HUES6 (cell line): ENCODE measurements at regions not wholly inside any gene's neighbourhood (a gene's known extent, or its start where the extent isn't known, plus 50 kb on each side); places are given as distances from the start of the nearest gene placed in this dataset.

Source experiments
- H3K27ac ChIP-seq: 2 replicates; pipeline ENCODE4 v1.7.0; 2013; ENCODE audit warnings: low read depth, mild to moderate bottlenecking, low read length, inconsistent platforms
- H3K27me3 ChIP-seq: 2 replicates; pipeline ENCODE4 v1.6.1; 2013; ENCODE audit warnings: low read length; ENCODE audit not compliant: control insufficient read depth, insufficient read depth
- H3K36me3 ChIP-seq: 2 replicates; pipeline ENCODE4 v1.6.1; 2013; ENCODE audit warnings: low read length; ENCODE audit not compliant: control insufficient read depth, insufficient read depth
- H3K4me1 ChIP-seq: 2 replicates; pipeline ENCODE4 v1.6.1; 2013; ENCODE audit warnings: low read length; ENCODE audit not compliant: control insufficient read depth, insufficient read depth
- H3K4me3 ChIP-seq: 2 replicates; pipeline ENCODE4 v1.5.1; 2013; ENCODE audit warnings: low read depth, low read length
- H3K9ac ChIP-seq: one replicate; pipeline ENCODE4 v1.6.1; 2013; ENCODE audit warnings: mild to moderate bottlenecking, low read length
- H3K9me3 ChIP-seq: 2 replicates; pipeline ENCODE4 v1.6.1; 2013; ENCODE audit warnings: low read depth, low read length; ENCODE audit not compliant: control insufficient read depth, insufficient read depth

- H3K9ac ChIP-seq = no peak overlapping the region
- H3K4me1 ChIP-seq = no peaks in the 10 kb centered on the region
- H3K27ac ChIP-seq = no peak overlapping the region
- no peak overlapping the region for H3K4me3 ChIP-seq
- no peaks in the 10 kb centered on the region for H3K36me3 ChIP-seq
- no peaks in the 10 kb centered on the region for H3K27me3 ChIP-seq
- H3K9me3 ChIP-seq = no peaks in the 10 kb centered on the region
These were observed 115.1 kb upstream of the ANKFN1 start for GRCh38 chr17:56038131-56038530.

GRCh38 chr17:56045872-56046271, 107.4 kb upstream of the ANKFN1 start:
- Histone ChIP-seq H3K9ac (no peak overlapping the region), H3K4me1 (no peaks in the 10 kb centered on the region), H3K27ac (no peak overlapping the region), H3K27me3 (no peaks in the 10 kb centered on the region), H3K36me3 (no peaks in the 10 kb centered on the region), H3K4me3 (no peak overlapping the region), H3K9me3 (no peaks in the 10 kb centered on the region)

- Histone ChIP-seq H3K4me3 (no peak overlapping the region), H3K27me3 (no peaks in the 10 kb centered on the region), H3K27ac (no peak overlapping the region), H3K36me3 (no peaks in the 10 kb centered on the region), H3K9me3 (no peaks in the 10 kb centered on the region), H3K9ac (no peak overlapping the region), H3K4me1 (no peaks in the 10 kb centered on the region)
These were observed 105.9 kb upstream of the ANKFN1 start for GRCh38 chr17:56047331-56047730.

GRCh38 chr17:56057869-56058268, 95.4 kb upstream of the ANKFN1 start:
- Histone ChIP-seq H3K4me3 (no peak overlapping the region), H3K9ac (no peak overlapping the region), H3K27me3 (no peaks in the 10 kb centered on the region), H3K27ac (no peak overlapping the region), H3K4me1 (no peaks in the 10 kb centered on the region), H3K36me3 (no peaks in the 10 kb centered on the region), H3K9me3 (peaks cover 4% of the 10 kb centered on the region; the same call in 1 of the 2 replicates)

DNA sequence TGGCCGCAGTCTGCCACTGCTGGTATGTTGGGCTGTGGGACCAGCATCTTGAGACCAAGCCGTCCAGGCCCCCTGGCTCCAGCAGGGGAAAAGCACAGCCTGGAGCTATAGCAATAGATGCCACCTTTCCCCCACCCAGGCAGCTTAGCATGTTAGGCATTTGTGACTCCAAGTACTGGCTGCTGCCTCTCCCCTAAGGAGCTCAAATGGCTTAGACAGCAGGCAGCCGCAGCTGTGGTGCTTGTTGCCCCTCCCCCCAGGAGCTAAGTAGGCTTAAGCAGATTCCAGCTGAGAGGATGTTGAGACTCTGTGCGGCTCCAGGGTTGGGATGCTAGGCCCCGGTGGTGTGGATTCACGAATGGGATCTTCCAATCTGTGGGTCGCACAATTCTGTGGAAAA, 88.8 kb upstream of the ANKFN1 start:
- Histone ChIP-seq H3K27ac (no peak overlapping the region), H3K36me3 (no peaks in the 10 kb centered on the region), H3K4me1 (peaks cover 9% of the 10 kb centered on the region), H3K4me3 (no peak overlapping the region), H3K9ac (no peak overlapping the region), H3K9me3 (peaks cover 15% of the 10 kb centered on the region), H3K27me3 (no peaks in the 10 kb centered on the region)

- H3K4me1 ChIP-seq = no peaks in the 10 kb centered on the region
- no peaks in the 10 kb centered on the region for H3K9me3 ChIP-seq
- H3K4me3 ChIP-seq = no peak overlapping the region
- no peak overlapping the region for H3K9ac ChIP-seq
- no peaks in the 10 kb centered on the region for H3K27me3 ChIP-seq
- H3K36me3 ChIP-seq = no peaks in the 10 kb centered on the region
- H3K27ac ChIP-seq = no peak overlapping the region
These were observed 78.8 kb upstream of the ANKFN1 start for GRCh38 chr17:56074361-56074890.

DNA sequence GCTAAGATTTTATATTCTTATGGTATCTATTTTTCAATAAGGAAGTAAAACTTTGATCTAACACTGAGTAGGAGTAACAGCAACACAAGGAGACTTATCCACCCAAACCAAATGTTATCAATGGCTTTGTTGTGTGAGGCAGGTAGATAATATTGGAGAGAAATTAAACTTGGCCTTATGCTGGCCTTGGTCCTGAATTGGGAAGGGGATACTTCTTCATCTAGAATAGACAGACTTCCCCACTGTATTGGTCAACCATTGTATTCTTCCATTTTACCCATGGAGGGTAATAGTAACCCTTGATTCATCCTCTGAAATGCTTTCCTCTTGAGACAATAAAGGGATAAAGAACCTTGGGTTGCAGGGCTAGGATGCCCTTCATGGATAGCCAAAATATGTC, 76.3 kb upstream of the ANKFN1 start:
- no peak overlapping the region for H3K27ac ChIP-seq
- H3K9me3 ChIP-seq = no peaks in the 10 kb centered on the region
- no peak overlapping the region for H3K9ac ChIP-seq
- no peaks in the 10 kb centered on the region for H3K4me1 ChIP-seq
- H3K4me3 ChIP-seq = no peak overlapping the region
- no peaks in the 10 kb centered on the region for H3K27me3 ChIP-seq
- H3K36me3 ChIP-seq = no peaks in the 10 kb centered on the region

- Histone ChIP-seq H3K27ac (no peak overlapping the region), H3K4me1 (no peaks in the 10 kb centered on the region), H3K27me3 (no peaks in the 10 kb centered on the region), H3K36me3 (no peaks in the 10 kb centered on the region), H3K4me3 (no peak overlapping the region), H3K9me3 (peaks cover 3% of the 10 kb centered on the region; the same call in 1 of the 2 replicates), H3K9ac (no peak overlapping the region)
These were observed 69.8 kb upstream of the ANKFN1 start for GRCh38 chr17:56083475-56083874.

- H3K4me1 ChIP-seq = no peaks in the 10 kb centered on the region
- H3K27me3 ChIP-seq = no peaks in the 10 kb centered on the region
- H3K9ac ChIP-seq = no peak overlapping the region
These were observed 67.6 kb upstream of the ANKFN1 start for GRCh38 chr17:56085576-56086267.

DNA sequence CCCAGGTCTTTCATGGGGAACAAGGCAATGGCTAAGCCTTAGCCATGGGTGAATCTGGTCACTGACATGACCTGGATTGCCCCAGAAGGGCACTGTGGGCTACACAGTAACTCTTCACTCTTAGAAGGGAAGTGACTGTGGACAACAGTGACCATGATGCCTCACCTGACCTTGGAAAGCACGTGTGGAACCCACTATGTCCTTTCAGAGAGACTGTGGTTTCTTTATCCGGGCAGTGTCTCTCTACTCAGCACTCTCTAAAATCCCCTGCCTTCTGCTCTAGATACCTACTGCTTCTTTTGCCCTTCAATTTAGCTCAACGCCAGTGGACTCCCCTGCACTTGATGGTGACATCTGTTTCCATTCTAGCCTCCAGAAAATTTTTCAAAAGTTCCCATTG, 66.1 kb upstream of the ANKFN1 start:
- Histone ChIP-seq H3K36me3 (no peaks in the 10 kb centered on the region), H3K4me3 (no peak overlapping the region), H3K9me3 (peaks cover 3% of the 10 kb centered on the region; the same call in 1 of the 2 replicates), H3K9ac (no peak overlapping the region), H3K27ac (no peak overlapping the region), H3K27me3 (no peaks in the 10 kb centered on the region), H3K4me1 (no peaks in the 10 kb centered on the region)

More at GRCh38 chr17:56085576-56086267, 67.6 kb upstream of the ANKFN1 start:
- H3K9me3 ChIP-seq = peaks cover 3% of the 10 kb centered on the region; the same call in 1 of the 2 replicates
- H3K27ac ChIP-seq = no peak overlapping the region
- H3K36me3 ChIP-seq = no peaks in the 10 kb centered on the region
- H3K4me3 ChIP-seq = no peak overlapping the region

DNA sequence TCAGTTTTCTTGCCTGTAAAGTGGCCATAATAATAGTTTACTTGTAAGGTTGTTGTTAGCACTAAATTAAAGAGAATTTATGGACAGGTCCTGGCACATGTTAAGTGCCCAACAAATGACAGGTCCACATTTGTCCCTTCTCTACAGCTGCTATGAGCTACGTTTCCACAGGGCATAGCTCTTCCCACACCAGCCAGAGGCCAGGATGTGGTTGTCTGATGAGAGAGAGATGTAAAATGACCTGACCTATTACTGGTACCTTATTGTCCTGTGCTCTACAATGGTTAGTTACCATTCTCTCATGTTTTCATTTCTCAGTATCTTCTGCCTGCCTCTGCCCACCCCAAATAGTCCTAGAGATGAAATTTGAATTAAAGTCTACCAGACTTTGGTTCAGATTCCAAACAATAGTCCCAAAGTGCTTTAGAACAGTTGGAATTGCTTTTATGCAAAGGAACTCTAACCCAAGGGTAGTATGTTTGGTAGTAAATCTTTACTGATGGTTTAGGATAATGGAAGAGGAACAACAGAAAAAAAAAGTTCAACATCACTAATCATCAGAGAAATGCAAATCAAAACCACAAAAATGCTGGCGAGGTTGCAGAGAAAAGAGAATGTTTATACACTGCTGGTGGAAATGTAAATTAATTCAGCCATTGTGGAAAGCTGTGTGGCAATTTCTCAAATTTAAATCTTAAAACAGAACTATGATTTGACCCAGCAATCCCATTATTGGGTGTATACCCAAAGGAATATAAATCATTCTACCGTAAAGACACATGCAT, 57.1 kb upstream of the ANKFN1 start:
- Histone ChIP-seq H3K4me3 (no peak overlapping the region), H3K27ac (no peak overlapping the region), H3K9me3 (no peaks in the 10 kb centered on the region), H3K36me3 (no peaks in the 10 kb centered on the region), H3K9ac (no peak overlapping the region), H3K4me1 (no peaks in the 10 kb centered on the region), H3K27me3 (peaks cover 3% of the 10 kb centered on the region; the same call in 1 of the 2 replicates)
